ENCODE measurements at regions not wholly inside any gene's neighbourhood (a gene's known extent, or its start where the extent isn't known, plus 50 kb on each side); places are given as distances from the start of the nearest gene placed in this dataset.

GRCh38 chr2:111244864-111245263 lies 124.2 kb downstream of the BCL2L11 start:
- DNase-seq, result no peak
- Histone ChIP-seq H3K18ac (ENCODE audit: insufficient read length, low read depth, low read length) (no peak overlapping the region), H3K9ac (ENCODE audit: extremely low read depth, insufficient read length, low read length) (no peak overlapping the region), H3K9me3 (ENCODE audit: control insufficient read depth, low read depth, low read length) (no peaks in the 10 kb centered on the region), H2BK15ac (ENCODE audit: low read depth, low read length) (no peak overlapping the region), H3K27me3 (ENCODE audit: insufficient read depth, low read length) (no peaks in the 10 kb centered on the region), H2BK12ac (ENCODE audit: insufficient read length, low read depth, low read length) (no peak overlapping the region), H2AK5ac (ENCODE audit: insufficient read length, low read length) (no peak overlapping the region), H3K56ac (ENCODE audit: insufficient read length, low read depth, low read length) (no peak overlapping the region), H4K91ac (ENCODE audit: insufficient read length, low read depth, low read length) (no peak overlapping the region), H2BK5ac (ENCODE audit: insufficient read length, low read length) (no peak overlapping the region), H4K8ac (replicated peaks; ENCODE audit: insufficient read length, low read depth, low read length) (no peak overlapping the region), H3K23ac (ENCODE audit: insufficient read length, low read depth, low read length) (no peak overlapping the region), H3K4ac (ENCODE audit: low read depth, low read length) (no peak overlapping the region), H2BK120ac (ENCODE audit: low read depth, low read length, poor library complexity, severe bottlenecking) (no peak overlapping the region), H3K4me1 (ENCODE audit: insufficient read depth, low read length) (no peaks in the 10 kb centered on the region), H2BK20ac (ENCODE audit: low read depth, low read length, poor library complexity, severe bottlenecking) (no peak overlapping the region), H4K5ac (ENCODE audit: insufficient read length, low read depth, low read length) (no peak overlapping the region), H3K23me2 (ENCODE audit: insufficient read length, low read depth, low read length, poor library complexity, severe bottlenecking) (no peaks in the 10 kb centered on the region), H3K27ac (ENCODE audit: insufficient read length, low read depth, low read length) (no peak overlapping the region), H3K14ac (ENCODE audit: insufficient read depth, low read length) (no peak overlapping the region), H3T11ph (ENCODE audit: low read length) (no peak overlapping the region), H3K79me2 (ENCODE audit: insufficient read depth, low read length) (no peaks in the 10 kb centered on the region), H3K4me2 (ENCODE audit: insufficient read depth, insufficient read length, low read length) (no peak overlapping the region), H3K79me1 (ENCODE audit: insufficient read depth, low read depth, low read length, poor library complexity, severe bottlenecking) (no peaks in the 10 kb centered on the region), H4K20me1 (ENCODE audit: control insufficient read depth, insufficient read depth, insufficient read length) (no peaks in the 10 kb centered on the region), H2AFZ (ENCODE audit: low read length) (no peak overlapping the region)
- WGBS (ENCODE audit: extremely low coverage, insufficient read length, low lambda C conversion rate), result no CpG with 5 or more reads among the region's 3 CpGs
- Mint-ChIP-seq H3K27me3 (ENCODE audit: low read depth) (no peaks in the 10 kb centered on the region; the same call in 1 of the 2 replicates), H3K4me1 (no peaks in the 10 kb centered on the region), H3K27ac (no peak overlapping the region), H3K9me3 (no peaks in the 10 kb centered on the region; a peak in 1 of 5 replicates), H3K4me3 (no peak overlapping the region), H3K36me3 (ENCODE audit: insufficient read depth in 1 of 3, low read depth in 3 of 3) (no peaks in the 10 kb centered on the region)
- no peak for TF ChIP-seq CTCF (conservative IDR thresholded peaks at IDR 0.05)

Measured in H9 (cell line).